MM.1S (cell line): ENCODE measurements at regions not wholly inside any gene's neighbourhood (a gene's known extent, or its start where the extent isn't known, plus 50 kb on each side); places are given as distances from the start of the nearest gene placed in this dataset.

Source experiments
- EZH2 ChIP-seq: fragments of 300-600 bp; sonication (generic); optimal IDR thresholded peaks from 2 replicates; pipeline ENCODE3; 2017; ENCODE audit warnings: low read depth, mild to moderate bottlenecking, antibody characterized with exemption, low read length, mixed read lengths
- TF ChIP-seq, protein P1 (sequence below): fragments of 300-600 bp; sonication (generic); IDR thresholded peaks from 2 replicates; pipeline ENCODE4 v1.5.1; 2016; ENCODE audit warnings: antibody characterized with exemption, low read length, mixed read lengths

DNA sequence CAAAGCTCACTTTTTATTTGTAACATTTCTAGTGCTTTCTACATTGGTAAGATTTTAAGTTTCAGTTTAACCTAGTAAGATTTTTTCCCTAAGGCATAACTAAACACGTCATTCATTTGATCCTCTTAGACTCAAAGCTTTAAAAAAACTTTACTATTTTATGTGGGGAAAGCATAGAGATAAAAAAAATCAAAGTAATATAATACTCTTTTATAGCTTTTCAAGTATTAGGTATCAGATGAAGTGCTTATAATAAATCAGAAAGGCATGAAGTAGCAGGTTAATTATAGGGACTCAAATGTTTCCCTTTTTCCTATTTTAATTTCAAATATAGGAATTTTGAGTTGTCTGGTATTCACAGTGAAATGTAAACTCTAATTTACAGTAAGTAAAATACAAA is 68.0 kb upstream of the POU5F2 start:
- TF ChIP-seq, protein P1, sequence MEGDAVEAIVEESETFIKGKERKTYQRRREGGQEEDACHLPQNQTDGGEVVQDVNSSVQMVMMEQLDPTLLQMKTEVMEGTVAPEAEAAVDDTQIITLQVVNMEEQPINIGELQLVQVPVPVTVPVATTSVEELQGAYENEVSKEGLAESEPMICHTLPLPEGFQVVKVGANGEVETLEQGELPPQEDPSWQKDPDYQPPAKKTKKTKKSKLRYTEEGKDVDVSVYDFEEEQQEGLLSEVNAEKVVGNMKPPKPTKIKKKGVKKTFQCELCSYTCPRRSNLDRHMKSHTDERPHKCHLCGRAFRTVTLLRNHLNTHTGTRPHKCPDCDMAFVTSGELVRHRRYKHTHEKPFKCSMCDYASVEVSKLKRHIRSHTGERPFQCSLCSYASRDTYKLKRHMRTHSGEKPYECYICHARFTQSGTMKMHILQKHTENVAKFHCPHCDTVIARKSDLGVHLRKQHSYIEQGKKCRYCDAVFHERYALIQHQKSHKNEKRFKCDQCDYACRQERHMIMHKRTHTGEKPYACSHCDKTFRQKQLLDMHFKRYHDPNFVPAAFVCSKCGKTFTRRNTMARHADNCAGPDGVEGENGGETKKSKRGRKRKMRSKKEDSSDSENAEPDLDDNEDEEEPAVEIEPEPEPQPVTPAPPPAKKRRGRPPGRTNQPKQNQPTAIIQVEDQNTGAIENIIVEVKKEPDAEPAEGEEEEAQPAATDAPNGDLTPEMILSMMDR: no peak
- no peak for TF ChIP-seq EZH2
